ENCODE measurements at regions not wholly inside any gene's neighbourhood (a gene's known extent, or its start where the extent isn't known, plus 50 kb on each side); places are given as distances from the start of the nearest gene placed in this dataset.
A peak's percentile ranks its signal among the peaks of the same experiment; 100 is the strongest.

- in situ Hi-C loops (cut with MboI) = no loop called here
- H3K9me3 ChIP-seq (ENCODE audit: low read depth) = no peaks in the 10 kb centered on the region
Measured at GRCh38 chr2:20137131-20137571, 85.7 kb upstream of the LAPTM4A start.

GRCh38 chr2:20136149-20136548, 84.7 kb upstream of the LAPTM4A start:
- Histone ChIP-seq H3F3A (ENCODE audit: insufficient read depth) (peaks cover 8% of the 10 kb centered on the region; the same call in 1 of the 2 replicates), H3K9me3 (ENCODE audit: low read depth) (no peaks in the 10 kb centered on the region), H3K27ac (no peak overlapping the region), H2AFZ (no peak overlapping the region), H3K27me3 (replicated peaks; ENCODE audit: insufficient read depth) (no peaks in the 10 kb centered on the region), H3K9me2 (ENCODE audit: insufficient read depth) (no peaks in the 10 kb centered on the region), H3K4me3 (no peak overlapping the region), H3K9ac (no peak overlapping the region), H3K4me1 (ENCODE audit: insufficient read depth) (peaks cover 14% of the 10 kb centered on the region), H4K20me1 (ENCODE audit: insufficient read depth) (no peaks in the 10 kb centered on the region), H3K79me2 (ENCODE audit: insufficient read depth) (no peaks in the 10 kb centered on the region), H3K36me3 (ENCODE audit: low read depth) (no peaks in the 10 kb centered on the region), H3K4me2 (ENCODE audit: unreplicated experiment) (no peak overlapping the region)
- in situ Hi-C loops (cut with MboI) = no loop called here
- no peak for DNase-seq
- no peak for TF ChIP-seq EZH2phosphoT487 (IDR thresholded peaks at IDR 0.05; ENCODE audit: insufficient read depth, low read depth)
- no peak for TF ChIP-seq EZH2 (IDR thresholded peaks at IDR 0.05; ENCODE audit: insufficient read depth, poor library complexity, severe bottlenecking)
- 77 to 81% methylated on average over 12 of the region's 12 CpGs for WGBS, 2 experiments (ENCODE audit: low coverage in 1 of 2, low lambda C conversion rate in 2 of 2, missing lambda C conversion rate in 2 of 2)

More at GRCh38 chr2:20137131-20137571, 85.7 kb upstream of the LAPTM4A start:
- H3K79me2 ChIP-seq (ENCODE audit: insufficient read depth) = no peaks in the 10 kb centered on the region
- H3K9me2 ChIP-seq (ENCODE audit: insufficient read depth) = no peaks in the 10 kb centered on the region
- DNase-seq = no peak
- H3K27ac ChIP-seq = no peak overlapping the region
- no peak overlapping the region for H3K4me2 ChIP-seq (ENCODE audit: unreplicated experiment)
- H3F3A ChIP-seq (ENCODE audit: insufficient read depth) = peaks cover 13% of the 10 kb centered on the region; the same call in 1 of the 2 replicates
- peaks cover 21% of the 10 kb centered on the region for H3K4me1 ChIP-seq (ENCODE audit: insufficient read depth)
- H3K9ac ChIP-seq = no peak overlapping the region
- H4K20me1 ChIP-seq (ENCODE audit: insufficient read depth) = no peaks in the 10 kb centered on the region
- H3K4me3 ChIP-seq = no peak overlapping the region
- H3K27me3 ChIP-seq (replicated peaks; ENCODE audit: insufficient read depth) = no peaks in the 10 kb centered on the region
- no peak overlapping the region for H2AFZ ChIP-seq
- 93 to 96% methylated on average over 10 of the region's 10 CpGs for WGBS, 2 experiments (ENCODE audit: low coverage in 1 of 2, low lambda C conversion rate in 2 of 2, missing lambda C conversion rate in 2 of 2)
- TF ChIP-seq EZH2phosphoT487 (IDR thresholded peaks at IDR 0.05; ENCODE audit: insufficient read depth, low read depth) = no peak
- no peak for TF ChIP-seq EZH2 (IDR thresholded peaks at IDR 0.05; ENCODE audit: insufficient read depth, poor library complexity, severe bottlenecking)
- H3K36me3 ChIP-seq (ENCODE audit: low read depth) = no peaks in the 10 kb centered on the region

- 11% methylated on average over 10 of the region's 10 CpGs for WGBS, 2 experiments (ENCODE audit: low coverage in 1 of 2, low lambda C conversion rate in 2 of 2, missing lambda C conversion rate in 2 of 2)
- no peaks in the 10 kb centered on the region for H3K36me3 ChIP-seq (ENCODE audit: low read depth)
- peaks cover 8% of the 10 kb centered on the region; the same call in 1 of the 2 replicates for H3F3A ChIP-seq (ENCODE audit: insufficient read depth)
- no peak for TF ChIP-seq EZH2phosphoT487 (IDR thresholded peaks at IDR 0.05; ENCODE audit: insufficient read depth, low read depth)
- no peak for TF ChIP-seq EZH2 (IDR thresholded peaks at IDR 0.05; ENCODE audit: insufficient read depth, poor library complexity, severe bottlenecking)
- no peaks in the 10 kb centered on the region for H4K20me1 ChIP-seq (ENCODE audit: insufficient read depth)
- no peak overlapping the region for H3K9ac ChIP-seq
- H3K4me3 ChIP-seq = no peak overlapping the region
- H3K79me2 ChIP-seq (ENCODE audit: insufficient read depth) = no peaks in the 10 kb centered on the region
- in situ Hi-C loops (cut with MboI) = no loop called here
- H3K9me3 ChIP-seq (ENCODE audit: low read depth) = no peaks in the 10 kb centered on the region
- H3K27ac ChIP-seq = no peak overlapping the region
- H3K27me3 ChIP-seq (replicated peaks; ENCODE audit: insufficient read depth) = no peaks in the 10 kb centered on the region
- no peak overlapping the region for H3K4me2 ChIP-seq (ENCODE audit: unreplicated experiment)
- H3K9me2 ChIP-seq (ENCODE audit: insufficient read depth) = no peaks in the 10 kb centered on the region
- DNase-seq = peak; percentile 82
- H2AFZ ChIP-seq = no peak overlapping the region
- peaks cover 9% of the 10 kb centered on the region for H3K4me1 ChIP-seq (ENCODE audit: insufficient read depth)
Measured at GRCh38 chr2:20135631-20136050, 84.2 kb upstream of the LAPTM4A start.

GRCh38 chr2:20132990-20133535, 81.6 kb upstream of the LAPTM4A start:
- Histone ChIP-seq H4K20me1 (ENCODE audit: insufficient read depth) (no peaks in the 10 kb centered on the region), H3K9ac (no peak overlapping the region), H3K4me1 (ENCODE audit: insufficient read depth) (no peaks in the 10 kb centered on the region), H3K27ac (no peak overlapping the region), H3K36me3 (ENCODE audit: low read depth) (no peaks in the 10 kb centered on the region), H3K9me2 (ENCODE audit: insufficient read depth) (no peaks in the 10 kb centered on the region), H3K79me2 (ENCODE audit: insufficient read depth) (no peaks in the 10 kb centered on the region), H3F3A (ENCODE audit: insufficient read depth) (no peaks in the 10 kb centered on the region), H3K4me3 (no peak overlapping the region), H3K9me3 (ENCODE audit: low read depth) (no peaks in the 10 kb centered on the region), H3K4me2 (ENCODE audit: unreplicated experiment) (no peak overlapping the region), H2AFZ (no peak overlapping the region), H3K27me3 (replicated peaks; ENCODE audit: insufficient read depth) (no peaks in the 10 kb centered on the region)
- no peak for DNase-seq
- 72 to 75% methylated on average over 11 to 12 of the region's 12 CpGs for WGBS, 2 experiments (ENCODE audit: low coverage in 1 of 2, low lambda C conversion rate in 2 of 2, missing lambda C conversion rate in 2 of 2)
- in situ Hi-C loops (cut with MboI) = no loop called here
- TF ChIP-seq EZH2phosphoT487 (IDR thresholded peaks at IDR 0.05; ENCODE audit: insufficient read depth, low read depth) (no peak), EZH2 (IDR thresholded peaks at IDR 0.05; ENCODE audit: insufficient read depth, poor library complexity, severe bottlenecking) (no peak)

Measured in GM23248 (cell line).